Activated CD8-positive, alpha-beta T cell treated with anti-CD3 and anti-CD28 coated beads for 36 hours (primary cell): ENCODE measurements at regions not wholly inside any gene's neighbourhood (a gene's known extent, or its start where the extent isn't known, plus 50 kb on each side); places are given as distances from the start of the nearest gene placed in this dataset.

ENCODE experiments used
- ATAC-seq: fragments of 200-7000 bp; cut with Tn5 transposase; one replicate; pipeline ENCODE4 v1.10.0; 2021; ENCODE audit warnings: mild to moderate bottlenecking, moderate library complexity
- CTCF ChIA-PET: fragments of 350-600 bp; sonication (Branson Sonifier 250); formaldehyde crosslinking; loops from one replicate; lab custom pipeline; 2021; ENCODE audit warnings: antibody characterized with exemption; lab: Charles Lee
- POLR2A ChIA-PET: fragments of 350-600 bp; sonication (Branson Sonifier 250); formaldehyde crosslinking; loops from one replicate; lab custom pipeline; 2021; ENCODE audit warnings: antibody characterized with exemption; lab: Charles Lee
- DNase-seq: peaks from one replicate; pipeline ENCODE4 v3.0.0-alpha.2; 2020
- H3K27ac Mint-ChIP-seq: one replicate; pipeline ENCODE4 v1.8.0; 2021; ENCODE audit warnings: mild to moderate bottlenecking, mixed read lengths
- H3K27me3 Mint-ChIP-seq: one replicate; pipeline ENCODE4 v1.8.0; 2021; ENCODE audit warnings: mixed read lengths
- H3K36me3 Mint-ChIP-seq: one replicate; pipeline ENCODE4 v1.8.0; 2021; ENCODE audit warnings: low read depth, mixed read lengths
- H3K4me1 Mint-ChIP-seq: one replicate; pipeline ENCODE4 v1.8.0; 2021; ENCODE audit warnings: low read depth, mixed read lengths
- H3K4me3 Mint-ChIP-seq: one replicate; pipeline ENCODE4 v1.8.0; 2021; ENCODE audit warnings: mild to moderate bottlenecking, moderate library complexity, mixed read lengths
- H3K9me3 Mint-ChIP-seq: one replicate; pipeline ENCODE4 v1.8.0; 2021; ENCODE audit warnings: mixed read lengths
- CTCF ChIP-seq: fragments of 200-600 bp; IDR thresholded peaks from one replicate; pipeline ENCODE4 v1.8.0; 2022; ENCODE audit warnings: antibody characterized with exemption, mild to moderate bottlenecking
- intact Hi-C: fragments of 100-400 bp; cut with micrococcal nuclease; formaldehyde crosslinking; loops from one replicate; pipeline ENCODE4 v1.10.0; 2022

GRCh38 chr3:118396491-118396890, 638.2 kb downstream of the IGSF11 start:
- Mint-ChIP-seq H3K4me3 (no peak overlapping the region), H3K27ac (no peak overlapping the region), H3K4me1 (no peaks in the 10 kb centered on the region), H3K36me3 (no peaks in the 10 kb centered on the region), H3K9me3 (no peaks in the 10 kb centered on the region), H3K27me3 (no peaks in the 10 kb centered on the region)
- ChIA-PET CTCF (no interaction called here), POLR2A (no interaction called here)
- no peak for TF ChIP-seq CTCF
- intact Hi-C loops, result no loop called here
- ATAC-seq (no peak), DNase-seq (no peak)

- ChIA-PET CTCF (no interaction called here), POLR2A (no interaction called here)
- Mint-ChIP-seq H3K36me3 (no peaks in the 10 kb centered on the region), H3K27me3 (no peaks in the 10 kb centered on the region), H3K27ac (no peak overlapping the region), H3K4me1 (no peaks in the 10 kb centered on the region), H3K9me3 (no peaks in the 10 kb centered on the region), H3K4me3 (no peak overlapping the region)
- intact Hi-C loops, result no loop called here
- no peak for TF ChIP-seq CTCF
- DNase-seq, result no peak
- no peak for ATAC-seq
These were observed 634.6 kb downstream of the IGSF11 start for GRCh38 chr3:118400086-118400485.

- intact Hi-C loops, result no loop called here
- no peak for TF ChIP-seq CTCF
- no peaks in the 10 kb centered on the region for H3K4me1 Mint-ChIP-seq
- H3K27me3 Mint-ChIP-seq, result no peaks in the 10 kb centered on the region
- no peak overlapping the region for H3K4me3 Mint-ChIP-seq
- no peaks in the 10 kb centered on the region for H3K9me3 Mint-ChIP-seq
- no peak for ATAC-seq
- ChIA-PET POLR2A (no interaction called here), CTCF (no interaction called here)
- H3K36me3 Mint-ChIP-seq, result no peaks in the 10 kb centered on the region
- H3K27ac Mint-ChIP-seq, result no peak overlapping the region
- DNase-seq, result no peak
These were observed 633.8 kb downstream of the IGSF11 start for GRCh38 chr3:118400886-118401285.

- CTCF ChIA-PET, result no interaction called here
- Mint-ChIP-seq H3K36me3 (no peaks in the 10 kb centered on the region), H3K4me3 (no peak overlapping the region), H3K9me3 (peaks cover 1% of the 10 kb centered on the region), H3K4me1 (no peaks in the 10 kb centered on the region), H3K27ac (no peak overlapping the region), H3K27me3 (no peaks in the 10 kb centered on the region)
- POLR2A ChIA-PET, result no interaction called here
- intact Hi-C loops, result no loop called here
- ATAC-seq (no peak), DNase-seq (no peak)
- no peak for TF ChIP-seq CTCF
These were observed 632.8 kb downstream of the IGSF11 start for GRCh38 chr3:118401887-118402286.

GRCh38 chr3:118402971-118403370, 631.7 kb downstream of the IGSF11 start:
- ChIA-PET POLR2A (no interaction called here), CTCF (no interaction called here)
- ATAC-seq, result no peak
- H3K4me1 Mint-ChIP-seq, result no peaks in the 10 kb centered on the region
- TF ChIP-seq CTCF, result no peak
- intact Hi-C loops, result no loop called here
- DNase-seq, result no peak
- H3K9me3 Mint-ChIP-seq, result peaks cover 1% of the 10 kb centered on the region
- no peak overlapping the region for H3K27ac Mint-ChIP-seq
- H3K4me3 Mint-ChIP-seq, result no peak overlapping the region
- H3K36me3 Mint-ChIP-seq, result no peaks in the 10 kb centered on the region
- no peaks in the 10 kb centered on the region for H3K27me3 Mint-ChIP-seq
